ENCODE measurements at regions not wholly inside any gene's neighbourhood (a gene's known extent, or its start where the extent isn't known, plus 50 kb on each side); places are given as distances from the start of the nearest gene placed in this dataset.

- H3K9me3 ChIP-seq (replicated peaks; ENCODE audit: control insufficient read depth, insufficient read depth, low read depth, low read length) = no peaks in the 10 kb centered on the region
- ChIA-PET CTCF (ENCODE audit: low intra/inter-chr PET ratio) (no interaction called here), POLR2A (no interaction called here)
- intact Hi-C loops (cut with micrococcal nuclease) (no loop called here), in situ Hi-C loops (cut with MboI) (no loop called here)
- no peaks in the 10 kb centered on the region for H3K27me3 ChIP-seq (ENCODE audit: control insufficient read depth in 2 of 2, insufficient read depth in 2 of 2, low read length in 2 of 2)
- H3K9ac ChIP-seq (ENCODE audit: insufficient read depth in 1 of 2, low read depth in 2 of 2, low read length in 2 of 2) = no peak overlapping the region
- no TSS peak for BruUV-seq (replicated peaks)
- WGBS (ENCODE audit: insufficient coverage, low coverage, missing lambda C conversion rate) = 0% methylated on average over 3 of the region's 3 CpGs
- H3K4me3 ChIP-seq = no peak overlapping the region
- no peaks in the 10 kb centered on the region for H3K4me1 ChIP-seq (replicated peaks in 1 of 2; ENCODE audit: control insufficient read depth in 2 of 2, insufficient read depth in 2 of 2, low read length in 2 of 2)
- no peaks in the 10 kb centered on the region for H3K36me3 ChIP-seq (ENCODE audit: control insufficient read depth, insufficient read depth, low read length)
- FAIRE-seq (no peak), ATAC-seq (no peak), DNase-seq (ENCODE audit: extremely low read depth in 1 of 4, low spot score in 3 of 4) (no peak)
- H3K27ac ChIP-seq (ENCODE audit: extremely low read depth, low read depth, low read length) = no peak overlapping the region
- no peak overlapping the region for H3K4me2 ChIP-seq (ENCODE audit: insufficient read depth, low read length)
- no peaks in the 10 kb centered on the region for H3K79me2 ChIP-seq (ENCODE audit: control insufficient read depth, insufficient read depth, low read length)
- no peaks in the 10 kb centered on the region for H4K20me1 ChIP-seq (replicated peaks; ENCODE audit: control insufficient read depth, insufficient read depth, low read length)
- H3K9me1 ChIP-seq (ENCODE audit: control insufficient read depth, insufficient read depth, low read length) = no peaks in the 10 kb centered on the region
- H2AFZ ChIP-seq (ENCODE audit: low read depth, low read length) = no peak overlapping the region
- TF ChIP-seq OTX1 (CRISPR knock-in tag; IDR thresholded peaks at IDR 0.05) = no peak
- no peak for TF ChIP-seq ATF7 (IDR thresholded peaks at IDR 0.05)
- no peak for TF ChIP-seq BHLHE40 (IDR thresholded peaks at IDR 0.05; ENCODE audit: low read length)
- TF ChIP-seq XRCC3 (IDR thresholded peaks at IDR 0.05) = no peak
- TF ChIP-seq SETDB1 (IDR thresholded peaks at IDR 0.05; ENCODE audit: low read length) = no peak
- TF ChIP-seq ZNF707 (CRISPR knock-in tag; conservative IDR thresholded peaks at IDR 0.05) = no peak
- TF ChIP-seq TCF7L2 (IDR thresholded peaks at IDR 0.05; ENCODE audit: low read depth, low read length) = no peak
- TF ChIP-seq ZFP91 (CRISPR knock-in tag; IDR thresholded peaks at IDR 0.05) = no peak
- TF ChIP-seq CCAR2 (IDR thresholded peaks at IDR 0.05; ENCODE audit: low read depth, low read length) = no peak
- TF ChIP-seq ASH1L (IDR thresholded peaks at IDR 0.05; ENCODE audit: borderline replicate concordance, low read depth, partially characterized antibody) = no peak
- no peak for TF ChIP-seq ARID1B (IDR thresholded peaks at IDR 0.05)
- no peak for TF ChIP-seq RBM25 (IDR thresholded peaks at IDR 0.05; ENCODE audit: low read depth, low read length, severe bottlenecking)
- TF ChIP-seq TEAD4 (IDR thresholded peaks at IDR 0.05; ENCODE audit: low read length) = no peak
- TF ChIP-seq TEAD4 (CRISPR knock-in tag; IDR thresholded peaks at IDR 0.05; ENCODE audit: borderline replicate concordance) = no peak
- no peak for TF ChIP-seq JUN (IDR thresholded peaks at IDR 0.05; ENCODE audit: borderline replicate concordance, low read depth, low read length)
- no peak for TF ChIP-seq JUN (CRISPR knock-in tag; IDR thresholded peaks at IDR 0.05; ENCODE audit: borderline replicate concordance)
- TF ChIP-seq HINFP (tag; conservative IDR thresholded peaks at IDR 0.05; ENCODE audit: low read depth) = no peak
Measured at GRCh38 chr6:54491431-54491830, 183.2 kb downstream of the TINAG start.
